Loucy (cell line): ENCODE measurements at regions not wholly inside any gene's neighbourhood (a gene's known extent, or its start where the extent isn't known, plus 50 kb on each side); places are given as distances from the start of the nearest gene placed in this dataset.

Source experiments
- CTCF ChIP-seq: fragments of 200-600 bp; sonication (generic); conservative IDR thresholded peaks from 2 replicates; pipeline ENCODE4 v1.5.1; 2014; ENCODE audit warnings: mild to moderate bottlenecking, antibody characterized with exemption, low read length
- EZH2phosphoT487 ChIP-seq: fragments of 200-600 bp; IDR thresholded peaks from 2 replicates; pipeline ENCODE4 v1.6.1; 2018; ENCODE audit warnings: antibody characterized with exemption, mild to moderate bottlenecking, moderate library complexity, borderline replicate concordance

- TF ChIP-seq CTCF = no peak
- TF ChIP-seq EZH2phosphoT487 = no peak
Observed at GRCh38 chr5:155733935-155734334, 593.0 kb upstream of the SGCD start.
